ENCODE measurements at regions not wholly inside any gene's neighbourhood (a gene's known extent, or its start where the extent isn't known, plus 50 kb on each side); places are given as distances from the start of the nearest gene placed in this dataset.
"Not testable (repeated sequence)": the region's sequence is repeated elsewhere in the genome, so short reads cannot be mapped to it uniquely, and the experiment has no call there.

DNA sequence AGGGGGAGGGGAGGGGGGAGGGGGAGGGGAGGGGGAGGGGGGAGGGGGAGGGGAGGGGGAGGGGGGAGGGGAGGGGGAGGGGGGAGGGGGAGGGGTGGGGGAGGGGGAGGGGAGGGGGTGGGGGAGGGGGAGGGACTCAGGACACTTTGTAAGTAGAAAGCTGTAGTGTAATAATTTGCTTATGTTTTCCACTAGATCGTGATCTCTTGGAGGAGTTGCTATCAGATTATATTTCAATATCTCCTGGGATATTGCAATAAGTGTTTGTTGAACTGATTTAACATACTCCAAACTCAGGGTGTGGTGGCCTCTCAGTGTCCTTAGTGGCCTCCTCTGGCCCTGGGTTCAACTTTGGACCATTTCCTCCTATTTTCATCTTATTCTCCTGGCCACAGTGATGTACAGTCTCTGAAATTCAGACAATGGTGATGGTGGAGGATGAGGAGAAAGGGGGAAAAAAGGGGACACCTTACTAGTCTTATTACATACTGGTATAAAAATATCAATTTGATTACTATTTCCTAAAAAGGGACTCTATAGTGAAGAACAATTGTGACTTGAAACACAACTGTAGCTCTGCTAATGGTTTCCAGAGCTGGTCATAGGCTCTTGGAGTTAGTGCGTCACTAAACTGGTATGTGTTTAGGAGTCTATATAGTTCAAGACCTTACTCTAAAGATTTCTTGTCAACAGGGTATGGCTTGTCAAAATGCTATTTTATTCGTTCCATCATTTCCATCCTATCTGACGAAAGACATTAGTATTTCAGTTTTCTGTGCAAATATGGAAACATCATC is 89.6 kb downstream of the DDX1 start:
- DNase-seq (ENCODE audit: low spot score), result no peak

DNA sequence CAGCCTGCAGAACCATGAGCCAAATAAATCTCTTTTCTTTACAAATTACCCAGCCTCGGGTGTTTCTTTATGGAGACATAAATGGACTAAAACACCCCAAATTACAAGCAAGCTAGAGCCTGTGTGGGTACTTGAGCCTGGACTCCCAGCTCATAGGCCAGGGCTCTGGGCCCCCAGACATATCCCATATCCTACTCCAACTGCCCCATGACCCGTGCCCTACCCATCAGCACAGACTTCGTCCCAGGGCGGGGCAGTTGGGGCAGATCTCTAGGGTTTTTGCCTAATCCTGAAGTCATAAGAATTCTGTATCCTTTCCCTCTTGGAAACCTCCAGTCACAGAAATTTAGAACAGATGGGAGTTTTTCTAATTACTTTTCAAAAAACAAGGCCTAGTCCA is 90.7 kb downstream of the DDX1 start:
- no peak for DNase-seq (ENCODE audit: low spot score)

DNA sequence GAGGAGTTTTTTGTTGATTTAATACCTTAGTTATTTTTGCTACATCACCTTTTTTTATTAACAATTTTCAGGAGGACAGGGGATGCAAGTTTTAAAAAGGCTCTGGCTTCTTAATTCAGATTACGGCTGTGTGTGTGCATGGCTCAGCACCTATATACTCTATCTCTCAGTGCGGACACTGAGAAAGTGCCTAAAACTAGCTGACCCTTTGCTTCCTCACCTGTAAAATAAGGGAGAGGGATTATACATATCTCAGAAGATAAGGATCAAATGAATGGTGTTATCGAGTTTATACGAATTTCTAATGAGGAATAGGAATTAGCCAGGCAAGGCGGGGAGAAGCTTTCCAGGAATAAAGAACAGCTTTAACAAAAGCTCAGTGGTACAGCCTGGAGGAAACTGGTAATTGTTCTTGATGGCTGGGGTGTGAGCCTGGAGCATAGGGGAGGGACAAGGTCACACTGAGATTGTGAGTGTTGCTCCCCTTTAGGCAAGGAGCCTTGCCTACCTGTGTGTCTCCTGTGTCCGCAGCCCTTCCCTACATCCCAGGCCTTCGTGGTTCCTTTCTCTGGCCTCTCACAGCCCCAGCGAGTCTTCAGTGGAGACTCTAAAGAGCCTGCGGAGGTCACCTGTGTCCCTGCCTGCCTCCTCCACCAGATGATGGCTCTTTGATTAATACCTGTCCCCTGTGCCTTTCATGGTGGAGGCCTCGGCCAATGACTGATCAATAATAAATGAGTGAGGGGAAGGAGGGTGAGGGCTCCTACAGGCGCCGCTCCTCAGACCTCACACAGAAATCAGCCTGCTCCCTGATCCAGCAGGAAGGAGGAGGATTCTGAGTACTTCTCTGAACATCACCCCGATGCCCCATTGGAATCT is 92.7 kb downstream of the DDX1 start:
- DNase-seq (ENCODE audit: low spot score), result no peak

GRCh38 chr2:15685143-15685542 is 93.5 kb downstream of the DDX1 start:
- no peak for DNase-seq (ENCODE audit: low spot score)

DNA sequence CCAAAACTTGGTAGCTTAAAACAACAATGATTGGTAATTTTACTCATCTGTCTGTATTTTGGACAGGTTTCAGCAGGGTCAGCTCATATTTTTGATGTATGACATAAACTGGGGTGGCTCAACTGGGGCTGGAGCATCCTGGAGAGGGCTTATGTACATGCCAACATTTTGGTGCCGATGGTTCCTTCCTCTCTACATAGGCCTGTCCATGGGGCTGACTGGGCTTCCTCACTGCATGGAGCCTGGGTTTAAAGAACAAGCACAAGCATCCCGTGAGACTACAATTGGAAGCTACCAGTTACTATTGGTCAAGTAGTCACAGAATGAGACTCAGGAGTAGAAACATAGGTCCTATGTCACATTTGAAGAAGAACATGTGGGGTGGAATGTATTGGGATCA is 95.0 kb downstream of the DDX1 start:
- DNase-seq (ENCODE audit: low spot score), result no peak

DNA sequence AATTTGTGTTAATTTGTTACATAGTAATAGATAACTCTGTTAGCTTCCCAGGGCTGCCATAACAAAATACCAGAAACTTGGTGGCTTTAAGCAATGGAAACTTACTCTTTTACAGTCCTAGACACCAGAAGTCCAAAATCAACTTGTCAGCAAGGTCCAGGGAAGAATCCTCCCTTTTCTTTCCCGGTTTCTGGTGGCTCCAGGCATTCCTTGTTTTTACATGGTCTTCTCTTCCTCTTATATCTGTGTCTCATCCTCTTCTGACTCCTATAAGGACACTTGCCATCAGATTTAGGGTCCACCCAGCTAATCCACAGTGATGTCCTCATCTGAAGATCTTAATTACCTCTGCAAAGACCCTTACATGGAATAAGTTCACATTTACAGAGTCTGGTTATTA is 95.6 kb downstream of the DDX1 start:
- no peak for DNase-seq (ENCODE audit: low spot score)

DNA sequence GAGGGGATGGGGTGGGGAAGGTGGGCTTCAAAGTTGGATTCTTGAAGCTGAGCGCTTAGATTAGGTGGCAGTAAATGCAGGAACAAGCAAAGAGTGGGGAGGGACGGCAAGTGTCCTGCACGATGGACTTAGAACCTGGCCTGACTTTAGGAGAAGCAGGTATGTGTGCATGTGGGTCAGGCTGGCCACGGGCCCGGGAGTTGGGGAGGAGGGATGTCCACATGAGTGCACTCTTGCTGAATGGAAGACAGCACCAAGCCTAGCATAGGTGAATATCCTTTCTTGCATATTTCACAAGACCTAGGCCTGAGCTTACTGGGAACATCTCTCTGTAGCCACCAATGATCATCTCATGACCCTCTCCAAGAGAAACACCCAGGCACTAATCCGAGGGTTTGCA is 96.1 kb downstream of the DDX1 start:
- no peak for DNase-seq (ENCODE audit: low spot score)

GRCh38 chr2:15688924-15689568 is 97.4 kb downstream of the DDX1 start:
- no peak for DNase-seq (ENCODE audit: low spot score)

GRCh38 chr2:15689654-15690053 is 98.0 kb downstream of the DDX1 start:
- no peak for DNase-seq (ENCODE audit: low spot score)

GRCh38 chr2:15691586-15692310 is 100.1 kb downstream of the DDX1 start:
- DNase-seq (ENCODE audit: low spot score), result no peak

GRCh38 chr2:15692551-15693377 is 101.1 kb downstream of the DDX1 start:
- DNase-seq (ENCODE audit: low spot score), result no peak

GRCh38 chr2:15693382-15693781 is 101.7 kb downstream of the DDX1 start:
- no peak for DNase-seq (ENCODE audit: low spot score)

DNA sequence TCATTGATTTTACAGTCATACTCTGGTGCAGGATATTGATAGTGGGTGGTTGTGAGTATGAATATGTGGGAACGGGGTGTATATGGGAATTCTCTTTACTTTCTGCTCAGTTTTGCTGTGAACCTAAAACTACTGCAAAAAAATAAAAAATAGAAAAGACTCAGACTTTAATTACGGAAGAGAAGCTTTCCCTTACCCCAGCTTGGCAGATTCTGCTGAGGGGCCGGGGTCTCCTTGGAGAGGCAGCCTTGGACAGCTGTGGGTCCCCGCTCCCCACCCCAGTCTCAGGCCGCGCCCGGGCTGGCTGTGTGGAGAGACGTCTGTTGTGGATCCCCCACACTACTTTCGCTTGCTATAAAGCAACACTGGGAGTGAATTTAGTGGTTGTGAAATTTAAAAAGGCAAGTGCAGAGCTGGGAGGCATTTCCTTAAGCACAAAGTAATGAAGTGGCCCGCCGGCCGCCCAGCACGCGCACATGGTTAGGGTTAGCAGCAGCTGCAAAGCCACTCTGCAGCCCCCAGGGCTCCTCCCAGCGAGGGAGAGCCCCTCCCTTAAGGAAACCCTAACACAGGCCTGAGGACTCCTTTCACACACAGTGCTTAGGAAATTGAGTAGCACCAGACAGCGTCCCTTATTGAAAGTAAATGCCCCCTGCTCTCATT is 102.4 kb downstream of the DDX1 start:
- no peak for DNase-seq (ENCODE audit: low spot score)

DNA sequence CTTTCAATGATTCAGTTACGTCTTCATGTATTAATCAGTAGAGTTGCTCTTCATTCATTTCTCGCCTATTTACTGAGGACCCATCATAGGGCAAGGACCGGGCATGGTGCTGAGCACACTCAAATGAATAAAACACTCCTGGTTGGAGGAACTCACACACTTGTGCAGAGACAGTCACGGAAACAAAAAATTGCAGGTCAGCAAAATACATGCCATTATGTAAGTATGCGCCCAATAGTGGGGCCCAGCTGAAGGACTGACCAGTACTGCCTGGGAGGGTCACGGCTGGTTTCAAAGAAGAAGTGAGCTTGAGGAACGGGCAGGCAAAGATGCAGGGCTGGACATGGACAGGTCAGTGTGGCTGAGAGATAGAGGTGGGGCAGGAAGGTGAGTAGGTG is 102.9 kb downstream of the DDX1 start:
- DNase-seq (ENCODE audit: low spot score), result no peak

- DNase-seq (ENCODE audit: low spot score), result no peak
Measured at GRCh38 chr2:15695582-15696330, 104.1 kb downstream of the DDX1 start.

DNA sequence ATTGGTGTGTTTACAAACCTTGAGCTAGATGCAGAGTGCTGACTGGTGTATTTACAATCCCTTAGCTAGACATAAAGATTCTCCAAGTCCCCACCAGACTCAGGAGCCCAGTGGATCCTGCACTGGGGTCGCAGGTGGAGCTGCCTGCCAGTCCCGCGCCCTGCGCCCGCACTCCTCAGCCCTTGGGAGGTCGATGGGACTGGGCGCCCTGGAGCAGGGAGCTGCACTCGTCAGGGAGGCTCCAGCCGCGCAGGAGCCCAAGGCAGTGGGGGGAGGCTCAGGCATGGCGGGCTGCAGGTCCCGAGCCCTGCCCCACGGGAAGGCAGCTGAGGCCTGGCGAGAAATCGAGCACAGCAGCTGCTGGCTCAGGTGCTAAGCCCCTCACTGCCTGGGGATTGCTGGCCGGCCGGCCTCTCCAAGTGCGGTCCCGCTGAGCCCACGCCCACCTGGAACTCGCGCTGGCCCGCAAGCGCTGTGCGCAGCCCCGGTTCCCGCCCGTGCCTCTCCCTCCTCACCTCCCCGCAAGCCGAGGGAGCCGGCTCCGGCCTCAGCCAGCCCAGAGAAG is 105.0 kb downstream of the DDX1 start:
- DNase-seq (ENCODE audit: low spot score), result not testable (repeated sequence)

- no peak for DNase-seq (ENCODE audit: low spot score)
Measured at GRCh38 chr2:15700131-15700530, 108.5 kb downstream of the DDX1 start.

GRCh38 chr2:15700599-15701340 is 109.1 kb downstream of the DDX1 start:
- no peak for DNase-seq (ENCODE audit: low spot score)
